ENCODE measurements at regions not wholly inside any gene's neighbourhood (a gene's known extent, or its start where the extent isn't known, plus 50 kb on each side); places are given as distances from the start of the nearest gene placed in this dataset.

DNA sequence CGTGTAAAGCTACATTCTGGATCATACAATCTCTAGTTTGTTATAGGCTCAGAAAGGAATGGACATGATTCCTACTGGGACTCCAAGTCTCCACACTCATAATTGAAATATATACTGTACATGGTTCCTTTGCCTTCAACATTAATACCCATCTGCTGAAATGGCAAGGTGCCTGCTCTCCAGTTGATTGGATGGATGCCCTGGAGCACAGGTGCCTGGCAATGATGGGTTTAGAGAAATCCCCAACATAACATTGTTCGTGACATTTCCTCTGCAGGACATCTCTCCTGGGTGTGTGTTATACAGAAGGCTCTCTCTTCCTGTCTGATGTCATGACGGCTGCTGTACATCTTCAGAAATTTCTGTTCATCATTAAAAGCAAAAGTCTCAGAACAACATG is 449.7 kb upstream of the CWC22 start:
- POLR2A ChIA-PET: no interaction called here
- no peaks in the 10 kb centered on the region for H3K27me3 Mint-ChIP-seq

DNA sequence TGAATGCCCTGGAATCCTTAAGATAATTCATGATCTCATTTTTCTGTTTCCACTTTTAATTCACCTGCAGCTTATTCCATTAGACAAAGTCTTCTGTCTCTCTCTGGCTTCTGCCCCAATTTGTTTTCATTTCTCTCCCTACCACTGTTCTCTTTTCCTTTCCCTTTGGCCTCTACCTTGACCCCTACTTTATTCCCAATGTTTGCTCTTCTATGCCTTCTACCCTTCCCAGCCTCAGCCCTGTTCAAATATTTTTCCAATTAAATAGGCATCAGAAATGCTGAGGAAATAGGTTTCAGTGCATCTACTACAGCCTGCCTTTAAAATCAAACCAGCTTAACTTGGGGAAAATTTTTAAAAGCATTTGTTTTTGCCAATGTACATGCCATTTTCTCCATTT is 443.7 kb upstream of the CWC22 start:
- Histone ChIP-seq H3K27ac (ENCODE audit: low read length) (no peak overlapping the region), H3K27me3 (replicated peaks in 1 of 2; ENCODE audit: control insufficient read depth in 2 of 2, extremely low read depth in 1 of 2, insufficient read depth in 2 of 2, low read length in 1 of 2) (no peaks in the 10 kb centered on the region), H3K36me3 (ENCODE audit: control insufficient read depth in 2 of 2, extremely low read depth in 1 of 2, insufficient read depth in 1 of 2, low read length in 1 of 2) (no peaks in the 10 kb centered on the region), H3K4me3 (ENCODE audit: control insufficient read depth in 1 of 2, extremely low read depth in 1 of 2, low read length in 1 of 2) (no peak overlapping the region), H3K4me1 (ENCODE audit: control insufficient read depth in 1 of 2, extremely low read depth in 1 of 2, insufficient read depth in 2 of 2, low read length in 2 of 2) (no peaks in the 10 kb centered on the region), H3K9me3 (no peaks in the 10 kb centered on the region)
- Mint-ChIP-seq H3K27me3 (no peaks in the 10 kb centered on the region), H3K4me3 (no peak overlapping the region), H3K36me3 (no peaks in the 10 kb centered on the region), H3K27ac (no peak overlapping the region), H3K9me3 (no peaks in the 10 kb centered on the region), H3K4me1 (no peaks in the 10 kb centered on the region)
- DNase-seq (no peak), ATAC-seq (replicated peaks in 1 of 4) (no peak)
- POLR2A ChIA-PET: no interaction called here
- CTCF ChIA-PET: no interaction called here

More for the DNA sequence above, 449.7 kb upstream of the CWC22 start:
- CTCF ChIA-PET: no interaction called here
- no peak for ATAC-seq (replicated peaks in 1 of 4)
- no peak for DNase-seq
- Mint-ChIP-seq H3K36me3 (no peaks in the 10 kb centered on the region), H3K4me3 (no peak overlapping the region), H3K4me1 (no peaks in the 10 kb centered on the region), H3K27ac (no peak overlapping the region), H3K9me3 (no peaks in the 10 kb centered on the region)
- Histone ChIP-seq H3K27ac (ENCODE audit: low read length) (no peak overlapping the region), H3K36me3 (ENCODE audit: control insufficient read depth in 2 of 2, extremely low read depth in 1 of 2, insufficient read depth in 1 of 2, low read length in 1 of 2) (no peaks in the 10 kb centered on the region), H3K9me3 (no peaks in the 10 kb centered on the region), H3K4me1 (ENCODE audit: control insufficient read depth in 1 of 2, extremely low read depth in 1 of 2, insufficient read depth in 2 of 2, low read length in 2 of 2) (no peaks in the 10 kb centered on the region), H3K4me3 (ENCODE audit: control insufficient read depth in 1 of 2, extremely low read depth in 1 of 2, low read length in 1 of 2) (no peak overlapping the region), H3K27me3 (replicated peaks in 1 of 2; ENCODE audit: control insufficient read depth in 2 of 2, extremely low read depth in 1 of 2, insufficient read depth in 2 of 2, low read length in 1 of 2) (no peaks in the 10 kb centered on the region)
- WGBS (ENCODE audit: insufficient coverage): no CpG with 5 or more reads among the region's 3 CpGs

DNA sequence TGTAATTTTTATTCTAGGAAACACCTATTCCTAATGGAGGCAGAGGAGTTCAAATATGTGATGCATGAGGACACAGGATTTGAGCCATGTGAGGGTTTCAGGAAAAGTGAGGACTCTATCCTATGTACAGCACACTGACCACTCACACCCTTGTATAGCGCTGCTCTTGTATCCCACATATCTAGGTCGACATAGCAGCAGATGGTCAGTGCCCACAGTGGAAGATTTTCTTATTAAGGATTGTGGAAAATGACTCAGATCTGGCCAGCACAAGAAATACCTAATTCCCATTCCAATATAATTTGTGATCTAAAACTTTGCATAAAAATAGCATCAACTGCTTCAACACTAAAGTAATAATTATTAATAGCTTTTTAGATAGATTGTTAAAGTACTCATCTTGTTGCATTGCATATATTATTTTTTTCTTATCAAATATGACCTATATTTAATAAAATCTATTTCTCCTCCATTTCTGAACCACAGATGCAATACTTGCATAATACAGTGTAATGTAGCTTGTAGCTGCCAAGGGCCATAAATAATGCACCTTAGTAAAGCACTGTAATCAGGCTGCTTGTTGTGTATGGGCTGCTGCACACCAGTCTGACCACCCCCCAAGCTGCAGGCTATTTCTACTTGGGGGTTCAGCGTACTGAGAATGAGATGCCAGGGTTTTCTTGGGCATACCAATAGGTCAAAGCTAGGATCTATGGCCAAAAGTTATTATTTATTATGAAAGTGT is 442.2 kb upstream of the CWC22 start:
- no peaks in the 10 kb centered on the region for H3K36me3 ChIP-seq (ENCODE audit: control insufficient read depth in 2 of 2, extremely low read depth in 1 of 2, insufficient read depth in 1 of 2, low read length in 1 of 2)
- no peak overlapping the region for H3K4me3 Mint-ChIP-seq
- POLR2A ChIA-PET: no interaction called here

DNA sequence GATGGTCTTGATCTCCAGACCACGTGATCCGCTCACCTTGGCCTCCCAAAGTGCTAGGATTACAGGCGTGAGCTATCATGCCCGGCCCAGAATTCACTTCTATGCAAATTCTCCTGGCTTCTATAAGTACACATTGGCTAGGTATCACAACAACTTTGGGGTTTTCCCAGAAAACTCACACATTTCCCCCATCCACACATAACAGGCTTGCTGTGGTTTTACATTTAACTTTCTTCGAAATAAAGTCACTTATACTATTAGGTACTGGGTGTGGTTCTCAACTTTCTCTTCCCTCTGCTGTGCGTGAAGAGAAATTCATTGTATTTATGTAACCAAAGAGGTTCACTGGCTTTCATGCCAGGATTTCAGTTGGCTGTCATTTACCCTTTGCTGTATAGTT is 439.4 kb upstream of the CWC22 start:
- no peak overlapping the region for H3K27ac ChIP-seq (ENCODE audit: low read length)
- H3K36me3 ChIP-seq (ENCODE audit: control insufficient read depth in 2 of 2, extremely low read depth in 1 of 2, insufficient read depth in 1 of 2, low read length in 1 of 2): no peaks in the 10 kb centered on the region
- no peaks in the 10 kb centered on the region for H3K4me1 ChIP-seq (ENCODE audit: control insufficient read depth in 1 of 2, extremely low read depth in 1 of 2, insufficient read depth in 2 of 2, low read length in 2 of 2)
- no peaks in the 10 kb centered on the region for H3K27me3 ChIP-seq (replicated peaks in 1 of 2; ENCODE audit: control insufficient read depth in 2 of 2, extremely low read depth in 1 of 2, insufficient read depth in 2 of 2, low read length in 1 of 2)
- DNase-seq (no peak), ATAC-seq (replicated peaks in 1 of 4) (no peak)
- Mint-ChIP-seq H3K9me3 (no peaks in the 10 kb centered on the region), H3K27me3 (peaks cover 0 to 4% of the 10 kb centered on the region in 2 donors), H3K27ac (no peak overlapping the region), H3K36me3 (no peaks in the 10 kb centered on the region), H3K4me3 (no peak overlapping the region), H3K4me1 (no peaks in the 10 kb centered on the region)
- H3K4me3 ChIP-seq (ENCODE audit: control insufficient read depth in 1 of 2, extremely low read depth in 1 of 2, low read length in 1 of 2): no peak overlapping the region
- WGBS (ENCODE audit: insufficient coverage): 85% methylated on average over 4 of the region's 6 CpGs
- POLR2A ChIA-PET: no interaction called here
- no peaks in the 10 kb centered on the region for H3K9me3 ChIP-seq
- CTCF ChIA-PET: no interaction called here

More for the DNA sequence above, 442.2 kb upstream of the CWC22 start:
- no peaks in the 10 kb centered on the region for H3K27me3 ChIP-seq (replicated peaks in 1 of 2; ENCODE audit: control insufficient read depth in 2 of 2, extremely low read depth in 1 of 2, insufficient read depth in 2 of 2, low read length in 1 of 2)
- H3K9me3 ChIP-seq: no peaks in the 10 kb centered on the region
- Mint-ChIP-seq H3K9me3 (no peaks in the 10 kb centered on the region), H3K27me3 (no peaks in the 10 kb centered on the region), H3K27ac (no peak overlapping the region), H3K4me1 (no peaks in the 10 kb centered on the region), H3K36me3 (no peaks in the 10 kb centered on the region)
- DNase-seq (no peak), ATAC-seq (replicated peaks in 1 of 4) (no peak)
- no CpG with 5 or more reads among the region's 3 CpGs for WGBS (ENCODE audit: insufficient coverage)
- no peaks in the 10 kb centered on the region for H3K4me1 ChIP-seq (ENCODE audit: control insufficient read depth in 1 of 2, extremely low read depth in 1 of 2, insufficient read depth in 2 of 2, low read length in 2 of 2)
- H3K27ac ChIP-seq (ENCODE audit: low read length): no peak overlapping the region
- CTCF ChIA-PET: no interaction called here
- no peak overlapping the region for H3K4me3 ChIP-seq (ENCODE audit: control insufficient read depth in 1 of 2, extremely low read depth in 1 of 2, low read length in 1 of 2)

DNA sequence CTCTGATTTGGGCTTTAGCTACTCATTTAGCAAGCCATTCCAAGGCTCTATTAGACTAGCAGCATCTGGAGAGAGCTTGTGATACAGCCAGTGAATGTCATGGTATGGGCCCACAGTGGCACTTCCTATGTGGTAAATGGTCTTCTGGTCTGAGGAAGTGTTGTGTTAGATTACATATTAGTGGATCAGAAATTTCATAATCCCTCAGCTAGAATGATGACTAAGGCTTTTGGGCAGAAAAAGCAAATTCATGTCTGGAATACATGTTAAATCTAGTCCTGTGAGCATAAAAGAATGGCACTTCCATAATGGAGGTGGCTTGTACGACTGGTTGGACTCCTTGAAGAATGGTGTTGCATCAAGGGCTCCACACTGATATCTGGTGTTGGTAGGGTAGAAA is 436.8 kb upstream of the CWC22 start:
- ChIA-PET POLR2A (no interaction called here), CTCF (no interaction called here)
- no CpG with 5 or more reads among the region's 1 CpG for WGBS (ENCODE audit: insufficient coverage)
- Histone ChIP-seq H3K27ac (ENCODE audit: low read length) (no peak overlapping the region), H3K4me3 (ENCODE audit: control insufficient read depth in 1 of 2, extremely low read depth in 1 of 2, low read length in 1 of 2) (no peak overlapping the region), H3K4me1 (ENCODE audit: control insufficient read depth in 1 of 2, extremely low read depth in 1 of 2, insufficient read depth in 2 of 2, low read length in 2 of 2) (no peaks in the 10 kb centered on the region), H3K36me3 (ENCODE audit: control insufficient read depth in 2 of 2, extremely low read depth in 1 of 2, insufficient read depth in 1 of 2, low read length in 1 of 2) (no peaks in the 10 kb centered on the region), H3K9me3 (no peaks in the 10 kb centered on the region), H3K27me3 (replicated peaks in 1 of 2; ENCODE audit: control insufficient read depth in 2 of 2, extremely low read depth in 1 of 2, insufficient read depth in 2 of 2, low read length in 1 of 2) (no peaks in the 10 kb centered on the region)
- no peak for ATAC-seq (replicated peaks in 1 of 4)
- Mint-ChIP-seq H3K27me3 (peaks cover 0 to 4% of the 10 kb centered on the region in 2 donors), H3K4me1 (no peaks in the 10 kb centered on the region), H3K4me3 (no peak overlapping the region), H3K9me3 (no peaks in the 10 kb centered on the region), H3K27ac (no peak overlapping the region), H3K36me3 (no peaks in the 10 kb centered on the region)
- no peak for DNase-seq

DNA sequence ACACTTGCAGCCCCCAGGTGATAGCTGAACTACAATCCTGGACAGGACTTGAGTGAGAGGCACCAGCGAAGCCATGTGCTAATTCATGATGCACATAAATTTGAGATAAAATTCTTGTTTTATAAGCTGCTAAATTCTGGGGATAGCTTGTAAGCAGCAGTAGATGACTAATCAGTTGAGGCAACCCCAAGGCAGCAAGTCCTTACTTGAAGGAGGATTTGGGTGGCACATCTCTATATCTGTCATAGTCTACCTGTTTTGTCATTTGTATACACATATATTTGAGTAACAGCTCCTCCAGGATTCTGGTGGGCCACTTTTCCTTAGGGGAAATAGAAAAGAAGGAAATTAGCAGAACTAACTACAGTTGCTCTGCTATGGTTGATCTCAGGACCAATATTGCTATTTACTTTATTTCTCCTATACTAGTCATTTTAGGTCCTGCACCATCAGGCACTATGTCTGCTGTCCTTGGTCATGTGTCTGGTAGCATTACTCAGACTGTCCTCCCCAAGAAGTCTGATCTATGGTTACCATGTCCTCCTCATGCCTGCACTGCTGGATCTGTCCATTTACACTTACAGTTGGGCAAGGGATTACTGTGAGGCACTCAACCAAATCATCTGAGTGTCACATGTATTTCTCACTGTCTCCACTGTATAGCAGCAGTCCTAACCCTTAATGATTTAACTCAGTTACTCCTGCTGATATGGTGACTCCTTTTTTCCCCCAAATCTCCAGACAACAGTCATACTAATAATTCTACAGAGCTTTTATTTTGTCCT is 436.0 kb upstream of the CWC22 start:
- no peaks in the 10 kb centered on the region for H3K4me1 Mint-ChIP-seq
- no peak overlapping the region for H3K27ac Mint-ChIP-seq
- H3K9me3 Mint-ChIP-seq: no peaks in the 10 kb centered on the region
- Histone ChIP-seq H3K9me3 (no peaks in the 10 kb centered on the region), H3K4me3 (ENCODE audit: control insufficient read depth in 1 of 2, extremely low read depth in 1 of 2, low read length in 1 of 2) (no peak overlapping the region), H3K27ac (ENCODE audit: low read length) (no peak overlapping the region), H3K4me1 (ENCODE audit: control insufficient read depth in 1 of 2, extremely low read depth in 1 of 2, insufficient read depth in 2 of 2, low read length in 2 of 2) (no peaks in the 10 kb centered on the region), H3K36me3 (ENCODE audit: control insufficient read depth in 2 of 2, extremely low read depth in 1 of 2, insufficient read depth in 1 of 2, low read length in 1 of 2) (no peaks in the 10 kb centered on the region), H3K27me3 (replicated peaks in 1 of 2; ENCODE audit: control insufficient read depth in 2 of 2, extremely low read depth in 1 of 2, insufficient read depth in 2 of 2, low read length in 1 of 2) (no peaks in the 10 kb centered on the region)
- ATAC-seq (replicated peaks in 1 of 4) (no peak), DNase-seq (no peak)
- ChIA-PET POLR2A (no interaction called here), CTCF (no interaction called here)
- H3K36me3 Mint-ChIP-seq: no peaks in the 10 kb centered on the region
- 67% methylated on average over 1 of the region's 1 CpG for WGBS (ENCODE audit: insufficient coverage)
- H3K4me3 Mint-ChIP-seq: no peak overlapping the region
- H3K27me3 Mint-ChIP-seq: peaks cover 0 to 4% of the 10 kb centered on the region in 2 donors
